ENCODE measurements at regions not wholly inside any gene's neighbourhood (a gene's known extent, or its start where the extent isn't known, plus 50 kb on each side); places are given as distances from the start of the nearest gene placed in this dataset.

- DNase-seq (ENCODE audit: low spot score), result no peak
- intact Hi-C loops (cut with DNase I), result no loop called here
Measured at GRCh38 chr2:128803222-128803621, 484.6 kb upstream of the HS6ST1 start.

- intact Hi-C loops (cut with DNase I), result no loop called here
- no peak for DNase-seq (ENCODE audit: low spot score)
Measured at GRCh38 chr2:128805237-128805636, 486.6 kb upstream of the HS6ST1 start.

GRCh38 chr2:128805918-128806317 lies 487.2 kb upstream of the HS6ST1 start:
- intact Hi-C loops (cut with DNase I), result no loop called here

GRCh38 chr2:128807317-128807716 lies 488.6 kb upstream of the HS6ST1 start:
- intact Hi-C loops (cut with DNase I), result no loop called here
- no peak for DNase-seq (ENCODE audit: low spot score)

More at GRCh38 chr2:128805918-128806317, 487.2 kb upstream of the HS6ST1 start:
- DNase-seq (ENCODE audit: low spot score), result no peak

- intact Hi-C loops (cut with DNase I), result no loop called here
- DNase-seq (ENCODE audit: low spot score), result no peak
Measured at GRCh38 chr2:128808462-128809258, 490.0 kb upstream of the HS6ST1 start.

GRCh38 chr2:128809259-128809636 lies 490.6 kb upstream of the HS6ST1 start:
- DNase-seq (ENCODE audit: low spot score), result no peak
- intact Hi-C loops (cut with DNase I), result no loop called here

GRCh38 chr2:128809880-128810279 lies 491.2 kb upstream of the HS6ST1 start:
- intact Hi-C loops (cut with DNase I), result no loop called here

GRCh38 chr2:128812183-128812940 lies 493.7 kb upstream of the HS6ST1 start:
- DNase-seq (ENCODE audit: low spot score), result peak; percentile 59
- intact Hi-C loops (cut with DNase I), result no loop called here

More at GRCh38 chr2:128809880-128810279, 491.2 kb upstream of the HS6ST1 start:
- DNase-seq (ENCODE audit: low spot score), result no peak

- peak; percentile 50 for DNase-seq (ENCODE audit: low spot score)
- intact Hi-C loops (cut with DNase I), result no loop called here
Measured at GRCh38 chr2:128813352-128814034, 494.8 kb upstream of the HS6ST1 start.

GRCh38 chr2:128815248-128815647 lies 496.6 kb upstream of the HS6ST1 start:
- intact Hi-C loops (cut with DNase I), result no loop called here

GRCh38 chr2:128817171-128817570 lies 498.5 kb upstream of the HS6ST1 start:
- no peak for DNase-seq (ENCODE audit: low spot score)
- intact Hi-C loops (cut with DNase I), result no loop called here

More at GRCh38 chr2:128815248-128815647, 496.6 kb upstream of the HS6ST1 start:
- DNase-seq (ENCODE audit: low spot score), result no peak

GRCh38 chr2:128817813-128818212 lies 499.1 kb upstream of the HS6ST1 start:
- DNase-seq (ENCODE audit: low spot score), result no peak
- intact Hi-C loops (cut with DNase I), result no loop called here

GRCh38 chr2:128818248-128818647 lies 499.6 kb upstream of the HS6ST1 start:
- DNase-seq (ENCODE audit: low spot score), result no peak
- intact Hi-C loops (cut with DNase I), result no loop called here

GRCh38 chr2:128818704-128819491 lies 500.2 kb upstream of the HS6ST1 start:
- intact Hi-C loops (cut with DNase I), result no loop called here
- no peak for DNase-seq (ENCODE audit: low spot score)

- intact Hi-C loops (cut with DNase I), result no loop called here
- no peak for DNase-seq (ENCODE audit: low spot score)
Measured at GRCh38 chr2:128820452-128820851, 501.8 kb upstream of the HS6ST1 start.

- intact Hi-C loops (cut with DNase I), result no loop called here
Measured at GRCh38 chr2:128821010-128821409, 502.3 kb upstream of the HS6ST1 start.

GRCh38 chr2:128832946-128833663 lies 514.4 kb upstream of the HS6ST1 start:
- no peak for DNase-seq (ENCODE audit: low spot score)
- intact Hi-C loops (cut with DNase I), result no loop called here

More at GRCh38 chr2:128821010-128821409, 502.3 kb upstream of the HS6ST1 start:
- no peak for DNase-seq (ENCODE audit: low spot score)

- DNase-seq (ENCODE audit: low spot score), result no peak
- intact Hi-C loops (cut with DNase I), result no loop called here
Measured at GRCh38 chr2:128833664-128834027, 515.0 kb upstream of the HS6ST1 start.

Measured in posterior vena cava (tissue), 2 donors.